ENCODE measurements at regions not wholly inside any gene's neighbourhood (a gene's known extent, or its start where the extent isn't known, plus 50 kb on each side); places are given as distances from the start of the nearest gene placed in this dataset.
A peak's percentile ranks its signal among the peaks of the same experiment; 100 is the strongest.

DNA sequence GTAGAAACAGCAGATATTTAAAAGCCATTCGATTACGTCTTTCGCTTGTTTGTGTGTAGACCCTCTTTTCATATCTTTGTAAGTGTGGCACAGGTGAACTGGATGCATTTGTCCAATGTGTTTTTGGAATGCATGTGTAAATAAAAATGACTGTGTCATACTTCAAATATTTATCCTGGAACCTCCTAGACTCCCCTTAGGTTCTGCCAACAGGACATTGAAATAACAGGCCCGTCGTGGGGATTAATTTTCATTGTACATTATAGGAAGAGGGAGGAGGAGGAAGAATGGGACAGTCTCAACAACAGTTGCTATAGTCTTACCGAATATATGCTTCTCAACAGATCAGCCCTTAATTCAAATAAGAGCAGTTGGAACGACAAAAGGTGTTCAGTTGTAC, 95.8 kb downstream of the PRKAB2 start:
- no peak for FAIRE-seq
- POLR2A ChIA-PET, result no interaction called here

DNA sequence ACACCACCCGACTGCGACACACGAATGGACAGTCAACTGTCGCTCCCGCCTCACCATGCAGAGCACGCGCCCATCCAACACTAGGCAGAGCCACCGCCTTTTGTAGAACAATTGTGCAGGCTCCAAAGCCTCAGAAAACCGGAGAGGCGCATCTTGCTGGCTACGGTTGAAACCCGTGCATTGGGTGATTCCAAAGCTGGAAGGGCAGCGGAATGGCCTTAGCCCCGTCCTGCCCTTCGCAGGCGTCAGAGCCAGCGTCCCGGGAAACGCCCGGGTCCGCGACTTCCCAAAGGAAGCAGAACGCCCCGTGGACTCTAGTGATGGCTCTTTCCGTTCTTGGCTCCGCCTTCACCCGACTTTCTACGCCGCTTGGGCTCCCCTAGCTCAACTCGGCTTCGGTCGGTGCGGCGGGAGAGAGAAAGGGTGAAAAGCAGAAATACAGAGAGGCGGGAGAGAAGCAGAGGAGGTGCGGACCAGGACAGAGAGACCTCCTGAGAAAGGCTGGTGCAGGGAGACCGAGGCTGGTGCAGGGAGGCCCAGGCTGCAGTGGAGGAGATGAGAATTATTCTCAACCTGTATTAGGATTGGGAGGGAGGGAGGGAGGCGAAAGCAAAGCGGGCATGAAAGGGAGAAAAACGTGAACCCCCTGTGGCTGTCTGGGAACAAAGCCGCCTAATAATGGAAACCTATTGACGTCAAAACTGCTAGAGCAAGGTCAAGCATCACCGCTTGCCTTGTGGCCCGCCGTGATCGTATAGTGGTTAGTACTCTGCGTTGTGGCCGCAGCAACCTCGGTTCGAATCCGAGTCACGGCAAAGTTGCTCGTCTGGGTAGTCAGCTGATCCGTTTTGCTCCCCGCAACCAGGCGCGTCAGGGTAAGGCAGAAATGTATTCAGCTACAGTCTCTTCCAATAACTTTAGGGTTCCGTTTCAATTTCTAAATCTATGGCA, 99.5 kb downstream of the PRKAB2 start:
- intact Hi-C loops (cut with micrococcal nuclease), result loop anchor here (5.0 kb wide), 1 partner anchor 45 kb away; no protein-coding TSS in a partner anchor
- Histone ChIP-seq H3K36me3 (ENCODE audit: control insufficient read depth in 2 of 2, extremely low read depth in 1 of 2, insufficient read depth in 2 of 2, low read length in 2 of 2) (no peaks in the 10 kb centered on the region), H3K9ac (replicated peaks; ENCODE audit: extremely low read depth, insufficient read depth, low read length) (no peak overlapping the region), H3K27ac (ENCODE audit: insufficient read depth, low read depth, low read length) (no peak overlapping the region), H3K4me1 (ENCODE audit: control insufficient read depth, extremely low read depth, insufficient read depth, low read length) (no peaks in the 10 kb centered on the region), H3K9me1 (replicated peaks; ENCODE audit: control insufficient read depth, extremely low read depth, insufficient read depth, low read length) (no peaks in the 10 kb centered on the region), H4K20me1 (replicated peaks; ENCODE audit: control insufficient read depth, extremely low read depth, insufficient read depth, low read length) (no peaks in the 10 kb centered on the region), H3K27me3 (ENCODE audit: control insufficient read depth in 2 of 2, insufficient read depth in 2 of 2, low read length in 2 of 2) (peaks cover 50% of the 10 kb centered on the region in 2 experiments), H3K9me3 (replicated peaks; ENCODE audit: control insufficient read depth, insufficient read depth, low read length) (no peaks in the 10 kb centered on the region), H3K79me2 (ENCODE audit: control insufficient read depth, insufficient read depth, low read length) (no peaks in the 10 kb centered on the region), H3K4me3 (replicated peaks in 1 of 3; ENCODE audit: insufficient read depth in 1 of 3, low read depth in 1 of 3, low read length in 3 of 3) (no peak overlapping the region), H2AFZ (ENCODE audit: low read depth, low read length) (no peak overlapping the region), H3K4me2 (ENCODE audit: insufficient read depth, low read length) (no peak overlapping the region)
- POLR2A ChIA-PET, result no interaction called here
- DNase-seq (ENCODE audit: low read depth, low spot score), result no peak
- CTCF ChIA-PET, result no interaction called here
- FAIRE-seq, result no peak
- no TSS peak for BruUV-seq (replicated peaks)
- dilution Hi-C loops (cut with MboI; ENCODE audit: extremely low pct_ligation_motif_present, low sequenced_read_pairs), result no loop called here
- TF ChIP-seq EZH2 (IDR thresholded peaks at IDR 0.05; ENCODE audit: borderline replicate concordance, low read depth, low read length, severe bottlenecking) (peak; percentile 84), GATA2 (IDR thresholded peaks at IDR 0.05; ENCODE audit: insufficient read depth, insufficient read length, low read depth, low read length) (no peak), POLR2A (IDR thresholded peaks at IDR 0.05; ENCODE audit: low read depth, low read length) (no peak), POLR2AphosphoS5 (IDR thresholded peaks at IDR 0.05; ENCODE audit: insufficient read depth, low read depth, low read length) (no peak), MYC (IDR thresholded peaks at IDR 0.05; ENCODE audit: low read depth, low read length) (no peak), FOS (IDR thresholded peaks at IDR 0.05; ENCODE audit: borderline replicate concordance, insufficient read depth, low read length) (no peak), JUN (IDR thresholded peaks at IDR 0.05; ENCODE audit: borderline replicate concordance, insufficient read depth, insufficient read length, low read depth) (no peak)
- TF ChIP-seq, protein P1, sequence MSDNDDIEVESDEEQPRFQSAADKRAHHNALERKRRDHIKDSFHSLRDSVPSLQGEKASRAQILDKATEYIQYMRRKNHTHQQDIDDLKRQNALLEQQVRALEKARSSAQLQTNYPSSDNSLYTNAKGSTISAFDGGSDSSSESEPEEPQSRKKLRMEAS (IDR thresholded peaks at IDR 0.05; ENCODE audit: insufficient read depth, insufficient read length), result no peak
- TF ChIP-seq, protein P2, sequence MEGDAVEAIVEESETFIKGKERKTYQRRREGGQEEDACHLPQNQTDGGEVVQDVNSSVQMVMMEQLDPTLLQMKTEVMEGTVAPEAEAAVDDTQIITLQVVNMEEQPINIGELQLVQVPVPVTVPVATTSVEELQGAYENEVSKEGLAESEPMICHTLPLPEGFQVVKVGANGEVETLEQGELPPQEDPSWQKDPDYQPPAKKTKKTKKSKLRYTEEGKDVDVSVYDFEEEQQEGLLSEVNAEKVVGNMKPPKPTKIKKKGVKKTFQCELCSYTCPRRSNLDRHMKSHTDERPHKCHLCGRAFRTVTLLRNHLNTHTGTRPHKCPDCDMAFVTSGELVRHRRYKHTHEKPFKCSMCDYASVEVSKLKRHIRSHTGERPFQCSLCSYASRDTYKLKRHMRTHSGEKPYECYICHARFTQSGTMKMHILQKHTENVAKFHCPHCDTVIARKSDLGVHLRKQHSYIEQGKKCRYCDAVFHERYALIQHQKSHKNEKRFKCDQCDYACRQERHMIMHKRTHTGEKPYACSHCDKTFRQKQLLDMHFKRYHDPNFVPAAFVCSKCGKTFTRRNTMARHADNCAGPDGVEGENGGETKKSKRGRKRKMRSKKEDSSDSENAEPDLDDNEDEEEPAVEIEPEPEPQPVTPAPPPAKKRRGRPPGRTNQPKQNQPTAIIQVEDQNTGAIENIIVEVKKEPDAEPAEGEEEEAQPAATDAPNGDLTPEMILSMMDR (IDR thresholded peaks at IDR 0.05; ENCODE audit: extremely low read depth in 1 of 2, insufficient read depth in 1 of 2, low read depth in 1 of 2, low read length in 2 of 2), result no peak

More for the DNA sequence above, 95.8 kb downstream of the PRKAB2 start:
- no peak for DNase-seq (ENCODE audit: low read depth, low spot score)
- Histone ChIP-seq H3K9me3 (replicated peaks; ENCODE audit: control insufficient read depth, insufficient read depth, low read length) (no peaks in the 10 kb centered on the region), H3K4me3 (replicated peaks in 1 of 3; ENCODE audit: insufficient read depth in 1 of 3, low read depth in 1 of 3, low read length in 3 of 3) (no peak overlapping the region), H3K4me1 (ENCODE audit: control insufficient read depth, extremely low read depth, insufficient read depth, low read length) (no peaks in the 10 kb centered on the region), H3K79me2 (ENCODE audit: control insufficient read depth, insufficient read depth, low read length) (no peaks in the 10 kb centered on the region), H3K4me2 (ENCODE audit: insufficient read depth, low read length) (no peak overlapping the region), H3K36me3 (ENCODE audit: control insufficient read depth in 2 of 2, extremely low read depth in 1 of 2, insufficient read depth in 2 of 2, low read length in 2 of 2) (no peaks in the 10 kb centered on the region), H3K27ac (ENCODE audit: insufficient read depth, low read depth, low read length) (no peak overlapping the region), H3K27me3 (ENCODE audit: control insufficient read depth in 2 of 2, insufficient read depth in 2 of 2, low read length in 2 of 2) (peaks cover 82 to 84% of the 10 kb centered on the region in 2 experiments), H2AFZ (ENCODE audit: low read depth, low read length) (no peak overlapping the region), H3K9ac (replicated peaks; ENCODE audit: extremely low read depth, insufficient read depth, low read length) (no peak overlapping the region), H3K9me1 (replicated peaks; ENCODE audit: control insufficient read depth, extremely low read depth, insufficient read depth, low read length) (no peaks in the 10 kb centered on the region), H4K20me1 (replicated peaks; ENCODE audit: control insufficient read depth, extremely low read depth, insufficient read depth, low read length) (no peaks in the 10 kb centered on the region)
- TF ChIP-seq JUN (IDR thresholded peaks at IDR 0.05; ENCODE audit: borderline replicate concordance, insufficient read depth, insufficient read length, low read depth) (no peak), MYC (IDR thresholded peaks at IDR 0.05; ENCODE audit: low read depth, low read length) (no peak)
- intact Hi-C loops (cut with micrococcal nuclease) (no loop called here), dilution Hi-C loops (cut with MboI; ENCODE audit: extremely low pct_ligation_motif_present, low sequenced_read_pairs) (no loop called here)
- no TSS peak for BruUV-seq (replicated peaks)
- CTCF ChIA-PET, result no interaction called here
